Right cardiac atrium (tissue), 5 donors: ENCODE measurements at regions not wholly inside any gene's neighbourhood (a gene's known extent, or its start where the extent isn't known, plus 50 kb on each side); places are given as distances from the start of the nearest gene placed in this dataset.

Experiments
- ATAC-seq, 2 donors: fragments of 200-7000 bp; cut with Tn5 transposase; one replicate each; pipeline versions ENCODE4 v1.8.0 to v1.9.1; 2020; ENCODE audit warnings: moderate library complexity in 2 of 2, mild to moderate bottlenecking in 1 of 2
- DNase-seq, 3 donors: peaks; one replicate each; pipeline ENCODE4 v3.0.0-alpha.2; 2020
- H3K27ac ChIP-seq: one replicate; pipeline ENCODE4 v1.5.1; 2013; ENCODE audit warnings: mild to moderate bottlenecking, low read length, control low read depth, moderate library complexity
- H3K27me3 ChIP-seq: one replicate; pipeline ENCODE4 v1.6.1; 2013; ENCODE audit not compliant: control insufficient read depth, insufficient read depth
- H3K4me1 ChIP-seq: one replicate; pipeline ENCODE4 v1.6.1; 2013; ENCODE audit warnings: low read length; ENCODE audit not compliant: control insufficient read depth, insufficient read depth
- H3K4me3 ChIP-seq: one replicate; pipeline ENCODE4 v1.5.1; 2013; ENCODE audit warnings: low read length, control low read depth
- H3K9me3 ChIP-seq: one replicate; pipeline ENCODE4 v1.6.1; 2013; ENCODE audit warnings: low read length; ENCODE audit not compliant: control insufficient read depth
- WGBS: extraction: QIAGEN DNeasy Blood & Tissue Kit; methylation state at CpG from one replicate; pipeline ENCODE4 v1.1.7; 2013; 5-methylcytosine and 5-hydroxymethylcytosine counted together
- intact Hi-C, 4 donors: fragments of 100-400 bp; cut with DNase I; formaldehyde crosslinking; loops; one replicate each; pipeline versions ENCODE4 v1.11.0 to v1.14.0; 2022 to 2023
- donor health status: healthy with polysubstance abuse.
- donor health status: DM: no; HTN: yes; CAD: no.
- donor health status: DM: no; HTN: no; CAD: no.
- donor health status: DM: no; HTN: yes; CAD: no; lungs with severe emphysema.
- donor health status: DM: yes; HTN: yes; CAD: no.

DNA sequence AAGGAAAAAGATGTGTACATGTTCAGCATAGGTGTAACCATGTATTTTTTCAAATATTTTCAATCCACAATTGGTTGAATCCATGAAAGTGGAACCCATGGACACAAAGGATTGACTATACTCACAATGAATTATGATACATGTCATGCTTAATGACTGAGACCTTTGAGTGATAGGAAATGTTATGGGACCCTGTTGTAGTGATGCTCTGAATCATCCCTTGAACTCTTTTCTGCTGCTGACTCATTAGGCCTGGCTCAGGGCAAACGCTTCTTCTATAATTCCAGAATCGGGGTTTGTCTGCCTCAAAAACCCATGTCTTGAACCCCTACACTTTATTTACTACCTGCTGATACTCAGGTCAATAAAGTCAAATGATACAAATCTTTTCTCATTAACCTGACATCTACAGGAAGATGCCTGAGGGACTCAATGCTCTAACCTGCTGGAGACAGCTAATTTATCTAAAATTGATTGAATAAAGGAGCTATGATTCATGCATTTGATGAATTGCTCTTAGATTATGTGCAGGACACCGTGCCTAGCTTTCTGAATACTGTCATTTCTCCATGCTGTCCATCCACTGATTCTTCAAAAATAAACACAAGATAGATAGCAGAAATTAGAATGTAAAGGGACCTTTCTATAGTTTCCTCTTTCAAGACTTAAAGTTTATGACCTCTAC, 260.1 kb downstream of the PRELID2 start:
- no peak overlapping the region for H3K4me3 ChIP-seq
- no peaks in the 10 kb centered on the region for H3K4me1 ChIP-seq
- DNase-seq (no peak), ATAC-seq (no peak)
- no peak overlapping the region for H3K27ac ChIP-seq
- no peaks in the 10 kb centered on the region for H3K9me3 ChIP-seq
- 87% methylated on average over 3 of the region's 3 CpGs for WGBS
- H3K27me3 ChIP-seq, result no peaks in the 10 kb centered on the region
- intact Hi-C loops, result no loop called here

DNA sequence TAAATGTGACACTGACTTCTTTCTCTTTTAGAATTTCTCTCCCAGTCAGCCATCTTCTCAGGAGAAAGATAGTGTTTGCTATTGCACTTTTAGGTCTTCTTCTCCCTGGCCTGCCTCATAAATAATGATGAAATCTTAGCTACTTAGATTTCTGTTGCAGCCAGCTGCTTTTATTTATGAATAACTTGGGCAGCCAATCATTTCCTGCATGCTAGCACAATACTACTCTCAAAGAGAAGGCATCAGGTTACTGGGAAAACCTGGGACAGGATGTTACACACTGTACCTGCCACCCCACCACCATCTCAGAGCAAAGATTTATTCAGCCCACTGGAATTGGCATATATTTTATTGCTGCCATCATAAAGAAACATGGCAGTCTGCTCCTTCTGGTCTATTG, 266.6 kb downstream of the PRELID2 start:
- H3K9me3 ChIP-seq, result no peaks in the 10 kb centered on the region
- ATAC-seq, result no peak
- intact Hi-C loops, result no loop called here
- no peak overlapping the region for H3K4me3 ChIP-seq
- no peaks in the 10 kb centered on the region for H3K27me3 ChIP-seq
- no peak overlapping the region for H3K27ac ChIP-seq
- no peak for DNase-seq
- H3K4me1 ChIP-seq, result no peaks in the 10 kb centered on the region

- Histone ChIP-seq H3K4me3 (no peak overlapping the region), H3K27me3 (no peaks in the 10 kb centered on the region), H3K27ac (no peak overlapping the region), H3K4me1 (no peaks in the 10 kb centered on the region), H3K9me3 (no peaks in the 10 kb centered on the region)
- DNase-seq (no peak), ATAC-seq (no peak)
- 69% methylated on average over 4 of the region's 4 CpGs for WGBS
- intact Hi-C loops, result no loop called here
These were observed 272.2 kb downstream of the PRELID2 start for GRCh38 chr5:145562931-145563330.

GRCh38 chr5:145558288-145558687, 276.9 kb downstream of the PRELID2 start:
- no peaks in the 10 kb centered on the region for H3K27me3 ChIP-seq
- WGBS, result 75% methylated on average over 1 of the region's 1 CpG
- H3K4me3 ChIP-seq, result no peak overlapping the region
- no peaks in the 10 kb centered on the region for H3K9me3 ChIP-seq
- ATAC-seq (no peak), DNase-seq (no peak)
- H3K27ac ChIP-seq, result no peak overlapping the region
- no peaks in the 10 kb centered on the region for H3K4me1 ChIP-seq
- intact Hi-C loops, result no loop called here

DNA sequence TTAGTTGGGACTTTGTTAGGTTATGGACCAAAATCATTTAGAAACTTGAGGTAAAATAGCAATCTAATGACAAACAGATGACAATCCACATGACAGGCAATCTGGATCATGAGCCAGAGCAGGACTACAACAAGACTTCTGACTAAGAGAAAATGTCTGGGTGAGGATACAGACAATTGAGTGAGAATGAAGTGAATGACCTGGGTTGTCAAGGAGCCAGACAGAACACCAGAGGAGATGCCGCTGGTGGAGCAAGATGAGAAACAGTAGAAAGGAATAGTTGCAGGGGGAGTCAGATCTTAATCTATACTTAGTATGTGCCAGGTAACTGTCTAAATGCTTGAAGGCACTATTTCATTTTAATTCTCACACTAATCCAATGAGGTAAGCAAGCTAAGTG, 277.8 kb downstream of the PRELID2 start:
- H3K4me3 ChIP-seq, result no peak overlapping the region
- intact Hi-C loops, result no loop called here
- no peak overlapping the region for H3K27ac ChIP-seq
- 94% methylated on average over 1 of the region's 1 CpG for WGBS
- H3K27me3 ChIP-seq, result no peaks in the 10 kb centered on the region
- no peaks in the 10 kb centered on the region for H3K4me1 ChIP-seq
- DNase-seq (no peak), ATAC-seq (no peak)
- H3K9me3 ChIP-seq, result no peaks in the 10 kb centered on the region

DNA sequence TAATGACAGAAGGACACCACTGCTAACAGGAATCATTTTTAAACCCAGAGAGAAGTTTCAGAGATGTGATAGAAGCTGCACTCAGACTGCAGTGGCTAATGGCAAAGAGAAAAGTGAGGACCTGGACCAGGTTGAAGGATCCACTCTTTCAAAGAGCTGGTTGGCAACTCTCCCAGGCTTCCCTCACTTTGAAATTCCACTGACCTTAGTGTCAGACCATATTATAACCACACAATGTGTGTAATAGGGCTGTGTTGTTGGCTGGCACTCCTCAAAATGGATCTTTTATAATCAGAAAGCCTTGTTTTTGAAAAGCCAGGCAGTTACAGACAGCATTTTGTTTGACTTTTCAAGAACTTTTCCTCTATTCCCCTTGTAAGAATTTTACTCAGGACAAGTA, 280.7 kb downstream of the PRELID2 start:
- Histone ChIP-seq H3K27ac (no peak overlapping the region), H3K27me3 (no peaks in the 10 kb centered on the region), H3K4me1 (no peaks in the 10 kb centered on the region), H3K4me3 (no peak overlapping the region), H3K9me3 (no peaks in the 10 kb centered on the region)
- DNase-seq (no peak), ATAC-seq (no peak)
- intact Hi-C loops, result no loop called here

DNA sequence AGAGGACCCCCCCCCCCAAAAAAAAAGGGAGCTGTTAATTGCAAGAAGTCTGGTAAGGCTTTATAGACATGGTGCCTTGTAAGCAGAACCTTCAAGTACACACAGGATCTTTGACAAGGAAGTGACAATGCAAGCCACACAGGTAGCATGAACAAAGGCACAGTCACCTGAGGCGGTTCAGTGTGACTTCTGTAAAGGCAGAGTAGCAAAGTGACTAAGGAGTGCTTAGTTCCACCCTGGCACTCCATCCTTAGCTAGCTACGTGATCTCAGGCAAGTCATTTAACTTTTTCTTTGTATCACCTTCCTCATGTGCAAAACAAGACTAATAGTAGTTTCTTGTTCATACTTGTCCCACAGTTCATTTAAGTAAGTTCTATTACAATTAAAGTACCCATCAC, 282.0 kb downstream of the PRELID2 start:
- DNase-seq (no peak), ATAC-seq (no peak)
- Histone ChIP-seq H3K9me3 (no peaks in the 10 kb centered on the region), H3K27me3 (no peaks in the 10 kb centered on the region), H3K4me3 (no peak overlapping the region), H3K27ac (no peak overlapping the region), H3K4me1 (no peaks in the 10 kb centered on the region)
- 95% methylated on average over 2 of the region's 2 CpGs for WGBS
- intact Hi-C loops, result no loop called here

GRCh38 chr5:145551714-145552113, 283.4 kb downstream of the PRELID2 start:
- Histone ChIP-seq H3K27ac (no peak overlapping the region), H3K9me3 (no peaks in the 10 kb centered on the region), H3K4me3 (no peak overlapping the region), H3K4me1 (no peaks in the 10 kb centered on the region), H3K27me3 (no peaks in the 10 kb centered on the region)
- ATAC-seq, result no peak
- 91% methylated on average over 1 of the region's 1 CpG for WGBS
- DNase-seq, result peak in 1 of 3 donors; percentile 16
- intact Hi-C loops, result no loop called here

DNA sequence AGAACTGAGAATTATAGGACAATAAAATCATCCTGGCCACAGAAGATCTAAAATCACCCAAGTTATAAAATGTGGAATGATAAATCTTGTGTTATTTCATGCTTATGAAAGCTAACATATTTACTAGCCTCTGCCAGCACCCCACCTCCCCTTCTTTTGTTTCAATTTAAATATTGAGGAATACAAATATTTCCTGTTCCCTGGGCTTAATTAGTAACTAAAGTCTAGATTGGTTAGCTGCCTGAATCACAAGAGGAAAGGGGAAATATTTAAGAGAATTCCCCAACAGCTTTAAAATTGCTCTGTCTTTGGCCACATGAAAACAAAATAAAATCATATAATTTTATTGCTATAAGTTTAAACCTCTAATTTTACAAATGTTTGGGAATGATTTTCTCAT, 287.0 kb downstream of the PRELID2 start:
- DNase-seq (no peak), ATAC-seq (no peak)
- Histone ChIP-seq H3K4me3 (no peak overlapping the region), H3K9me3 (no peaks in the 10 kb centered on the region), H3K4me1 (no peaks in the 10 kb centered on the region), H3K27me3 (no peaks in the 10 kb centered on the region), H3K27ac (no peak overlapping the region)
- intact Hi-C loops, result no loop called here

- intact Hi-C loops, result no loop called here
- DNase-seq, result no peak
- Histone ChIP-seq H3K27ac (no peak overlapping the region), H3K4me1 (no peaks in the 10 kb centered on the region), H3K27me3 (no peaks in the 10 kb centered on the region), H3K4me3 (no peak overlapping the region), H3K9me3 (no peaks in the 10 kb centered on the region)
- no peak for ATAC-seq
These were observed 290.7 kb downstream of the PRELID2 start for GRCh38 chr5:145544401-145544800.

- Histone ChIP-seq H3K4me1 (no peaks in the 10 kb centered on the region), H3K27me3 (no peaks in the 10 kb centered on the region), H3K9me3 (no peaks in the 10 kb centered on the region), H3K4me3 (no peak overlapping the region), H3K27ac (no peak overlapping the region)
- DNase-seq, result no peak
- intact Hi-C loops, result no loop called here
- 90% methylated on average over 3 of the region's 3 CpGs for WGBS
- no peak for ATAC-seq
These were observed 291.2 kb downstream of the PRELID2 start for GRCh38 chr5:145543968-145544367.

DNA sequence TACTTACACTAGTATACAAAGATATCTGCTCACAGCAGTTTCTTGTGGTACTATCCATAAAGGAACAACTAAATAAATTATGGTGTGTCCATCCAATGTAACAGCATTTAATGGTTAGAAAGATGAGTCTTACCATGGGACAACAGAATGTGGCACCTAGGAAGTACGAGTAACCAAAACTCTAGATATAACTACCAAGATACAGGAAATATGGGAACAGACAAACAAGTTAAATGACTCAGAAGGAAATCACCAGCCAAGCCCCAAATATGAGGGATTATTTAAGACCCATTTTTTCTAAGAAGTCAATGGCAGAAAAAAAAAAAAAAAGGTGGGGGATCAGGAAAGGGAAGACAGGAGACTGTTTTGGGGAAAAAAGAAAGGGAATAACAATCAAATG, 294.8 kb downstream of the PRELID2 start:
- ATAC-seq (no peak), DNase-seq (no peak)
- Histone ChIP-seq H3K9me3 (no peaks in the 10 kb centered on the region), H3K4me1 (no peaks in the 10 kb centered on the region), H3K27ac (no peak overlapping the region), H3K4me3 (no peak overlapping the region), H3K27me3 (no peaks in the 10 kb centered on the region)
- WGBS, result 77% methylated on average over 1 of the region's 1 CpG
- intact Hi-C loops, result no loop called here
